Choroid plexus epithelial cell (primary cell): ENCODE measurements at regions not wholly inside any gene's neighbourhood (a gene's known extent, or its start where the extent isn't known, plus 50 kb on each side); places are given as distances from the start of the nearest gene placed in this dataset.

Experiments used
- DNase-seq: peaks from one replicate; pipeline ENCODE4 v3.0.0-alpha.2; 2010; ENCODE audit warnings: low read depth
- H3K4me3 ChIP-seq: 2 replicates; pipeline ENCODE4 v1.5.1; 2011; ENCODE audit warnings: low read depth, mild to moderate bottlenecking, control low read depth, low read length, moderate library complexity
- CTCF ChIP-seq: conservative IDR thresholded peaks from 2 replicates; pipeline ENCODE4 v1.5.1; 2011; ENCODE audit warnings: low read depth, mild to moderate bottlenecking, control low read depth, inconsistent platforms, low read length, moderate library complexity

- no peak for TF ChIP-seq CTCF
- peak; percentile 42 for DNase-seq
These were observed 78.1 kb upstream of the PCDH9 start for GRCh38 chr13:67308004-67308772.

GRCh38 chr13:67306742-67307141 is 76.6 kb upstream of the PCDH9 start:
- H3K4me3 ChIP-seq = no peak overlapping the region
- no peak for DNase-seq
- TF ChIP-seq CTCF = no peak

More at GRCh38 chr13:67308004-67308772, 78.1 kb upstream of the PCDH9 start:
- H3K4me3 ChIP-seq = no peak overlapping the region

GRCh38 chr13:67303661-67304333 is 73.7 kb upstream of the PCDH9 start:
- H3K4me3 ChIP-seq = no peak overlapping the region
- no peak for TF ChIP-seq CTCF
- DNase-seq = no peak

- H3K4me3 ChIP-seq = no peak overlapping the region
- peak; percentile 30 for DNase-seq
These were observed 69.6 kb upstream of the PCDH9 start for GRCh38 chr13:67299751-67300150.

GRCh38 chr13:67299072-67299635 is 69.0 kb upstream of the PCDH9 start:
- TF ChIP-seq CTCF = no peak
- no peak overlapping the region for H3K4me3 ChIP-seq
- peak; percentile 89 for DNase-seq

More at GRCh38 chr13:67299751-67300150, 69.6 kb upstream of the PCDH9 start:
- TF ChIP-seq CTCF = no peak

GRCh38 chr13:67298297-67298696 is 68.2 kb upstream of the PCDH9 start:
- H3K4me3 ChIP-seq = no peak overlapping the region
- no peak for DNase-seq
- TF ChIP-seq CTCF = no peak
